ENCODE measurements at regions not wholly inside any gene's neighbourhood (a gene's known extent, or its start where the extent isn't known, plus 50 kb on each side); places are given as distances from the start of the nearest gene placed in this dataset.

DNA sequence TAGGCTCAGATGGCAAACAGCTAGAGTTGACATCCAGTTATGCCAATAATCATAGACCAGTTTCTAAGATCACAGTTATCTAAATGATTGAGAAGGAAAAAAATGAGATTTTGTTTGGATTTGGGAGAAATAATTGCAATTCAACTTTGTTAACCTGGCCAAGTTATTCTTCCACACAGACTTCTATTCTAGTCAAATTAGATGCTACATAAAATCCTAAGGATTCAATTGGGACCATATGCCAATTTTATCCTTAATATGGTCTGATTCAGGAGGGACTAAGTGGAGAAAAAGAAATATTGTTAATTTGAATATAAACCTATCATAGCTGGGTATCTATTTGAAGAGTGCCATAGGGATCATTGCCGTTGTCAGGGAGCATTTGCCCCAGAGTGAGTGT lies 178.3 kb upstream of the SLC7A11 start:
- TF ChIP-seq CTCF (IDR thresholded peaks at IDR 0.05; ENCODE audit: low read length) (no peak), EZH2phosphoT487 (IDR thresholded peaks at IDR 0.05; ENCODE audit: low read length) (no peak), EZH2 (optimal IDR thresholded peaks at IDR 0.05; ENCODE audit: low read depth, low read length) (no peak)
